ENCODE measurements at regions not wholly inside any gene's neighbourhood (a gene's known extent, or its start where the extent isn't known, plus 50 kb on each side); places are given as distances from the start of the nearest gene placed in this dataset.
"Not testable (repeated sequence)": the region's sequence is repeated elsewhere in the genome, so short reads cannot be mapped to it uniquely, and the experiment has no call there.

GRCh38 chr14:100421756-100422470 is 98.8 kb downstream of the SLC25A47 start:
- DNase-seq = no peak

GRCh38 chr14:100422556-100423316 is 99.6 kb downstream of the SLC25A47 start:
- no peak for DNase-seq

- DNase-seq = no peak
Observed at GRCh38 chr14:100423317-100424010, 100.3 kb downstream of the SLC25A47 start.

- DNase-seq = no peak
Observed at GRCh38 chr14:100424504-100425428, 101.6 kb downstream of the SLC25A47 start.

- no peak for DNase-seq
Observed at GRCh38 chr14:100425429-100425827, 102.3 kb downstream of the SLC25A47 start.

GRCh38 chr14:100426314-100426713 is 103.2 kb downstream of the SLC25A47 start:
- no peak for DNase-seq

- DNase-seq = no peak
Observed at GRCh38 chr14:100427166-100427565, 104.0 kb downstream of the SLC25A47 start.

GRCh38 chr14:100428727-100429126 is 105.6 kb downstream of the SLC25A47 start:
- no peak for DNase-seq

GRCh38 chr14:100429537-100429936 is 106.4 kb downstream of the SLC25A47 start:
- DNase-seq = no peak

GRCh38 chr14:100430571-100430970 is 107.4 kb downstream of the SLC25A47 start:
- DNase-seq = no peak

- not testable (repeated sequence) for DNase-seq
Observed at GRCh38 chr14:100431461-100431860, 108.3 kb downstream of the SLC25A47 start.

GRCh38 chr14:100432652-100433427 is 109.7 kb downstream of the SLC25A47 start:
- no peak for DNase-seq

GRCh38 chr14:100433428-100433814 is 110.3 kb downstream of the SLC25A47 start:
- no peak for DNase-seq

GRCh38 chr14:100434033-100434601 is 111.0 kb downstream of the SLC25A47 start:
- DNase-seq = no peak

- DNase-seq = no peak
Observed at GRCh38 chr14:100434911-100435438, 111.8 kb downstream of the SLC25A47 start.

GRCh38 chr14:100435459-100435858 is 112.3 kb downstream of the SLC25A47 start:
- no peak for DNase-seq

GRCh38 chr14:100436745-100437406 is 113.7 kb downstream of the SLC25A47 start:
- DNase-seq = no peak

GRCh38 chr14:100438271-100438670 is 115.1 kb downstream of the SLC25A47 start:
- DNase-seq = no peak

GRCh38 chr14:100438678-100439592 is 115.8 kb downstream of the SLC25A47 start:
- no peak for DNase-seq

Measured in DMS153 (cell line).